ENCODE measurements at regions not wholly inside any gene's neighbourhood (a gene's known extent, or its start where the extent isn't known, plus 50 kb on each side); places are given as distances from the start of the nearest gene placed in this dataset.

DNA sequence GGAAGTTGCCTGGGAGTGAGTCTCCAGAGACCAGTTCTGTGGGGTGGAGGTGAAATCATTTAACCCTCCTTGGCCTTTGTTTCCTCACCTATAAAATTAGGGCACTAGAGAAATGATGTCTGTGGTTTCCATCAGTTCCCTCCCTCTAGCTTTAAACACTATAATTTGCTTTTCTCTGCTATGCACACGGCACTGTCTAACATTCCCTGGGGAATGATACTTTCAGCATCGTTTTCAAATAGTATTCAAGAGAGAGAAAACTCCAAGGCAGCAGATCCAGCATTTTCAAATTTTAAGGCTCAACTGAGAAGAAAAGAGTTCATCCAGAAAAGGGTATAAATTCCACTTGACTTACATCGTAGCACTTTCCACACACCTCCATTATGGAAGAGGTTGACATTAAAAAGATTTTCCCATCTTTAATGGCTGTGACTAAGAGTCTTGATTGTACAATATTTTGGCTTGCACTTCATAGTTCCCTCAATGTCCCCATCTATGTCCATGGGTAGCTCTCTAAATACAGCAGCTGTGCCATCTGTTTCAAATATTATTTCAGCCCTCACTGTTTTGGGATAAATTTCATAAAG lies 137.7 kb upstream of the ZPLD1 start:
- Histone ChIP-seq H3K4me1 (ENCODE audit: control insufficient read depth in 1 of 2, insufficient read depth in 2 of 2, low read depth in 1 of 2, low read length in 1 of 2) (no peaks in the 10 kb centered on the region), H3F3A (replicated peaks; ENCODE audit: insufficient read depth) (no peaks in the 10 kb centered on the region), H3K27ac (ENCODE audit: low read depth in 2 of 2, low read length in 1 of 2) (no peak overlapping the region), H3K36me3 (replicated peaks in 1 of 2; ENCODE audit: control insufficient read depth in 1 of 2, insufficient read depth in 2 of 2, low read length in 1 of 2) (no peaks in the 10 kb centered on the region), H3K9me2 (no peaks in the 10 kb centered on the region), H3K4me3 (ENCODE audit: low read depth in 2 of 2, low read length in 1 of 2) (no peak overlapping the region), H2AFZ (ENCODE audit: low read depth) (no peak overlapping the region), H3K9ac (no peak overlapping the region), H3K9me3 (no peaks in the 10 kb centered on the region), H4K20me1 (ENCODE audit: insufficient read depth) (no peaks in the 10 kb centered on the region), H3K4me2 (no peak overlapping the region), H3K27me3 (ENCODE audit: insufficient read depth) (no peaks in the 10 kb centered on the region), H3K79me2 (ENCODE audit: insufficient read depth) (no peaks in the 10 kb centered on the region)
- no peak for DNase-seq
- POLR2A ChIA-PET = no interaction called here
- CTCF ChIA-PET = no interaction called here
- no peak for TF ChIP-seq NRF1 (IDR thresholded peaks at IDR 0.05; ENCODE audit: low read depth, low read length)
- no peak for TF ChIP-seq YY1 (IDR thresholded peaks at IDR 0.05; ENCODE audit: low read depth)
- no peak for TF ChIP-seq CHD2 (IDR thresholded peaks at IDR 0.05; ENCODE audit: low read length, partially characterized antibody)
- no peak for TF ChIP-seq RCOR1 (IDR thresholded peaks at IDR 0.05; ENCODE audit: low read length)
- TF ChIP-seq SIN3A (IDR thresholded peaks at IDR 0.05; ENCODE audit: borderline replicate concordance, low read depth, low read length) = no peak
- TF ChIP-seq ZBTB33 (IDR thresholded peaks at IDR 0.05; ENCODE audit: borderline replicate concordance, low read depth) = no peak
- WGBS (ENCODE audit: low lambda C conversion rate) = 49% methylated on average over 3 of the region's 3 CpGs

GRCh38 chr3:102299125-102299877 lies 135.5 kb upstream of the ZPLD1 start:
- Histone ChIP-seq H3K9me3 (no peaks in the 10 kb centered on the region), H3K9ac (no peak overlapping the region), H3K27me3 (ENCODE audit: insufficient read depth) (no peaks in the 10 kb centered on the region), H3F3A (replicated peaks; ENCODE audit: insufficient read depth) (no peaks in the 10 kb centered on the region), H3K36me3 (replicated peaks in 1 of 2; ENCODE audit: control insufficient read depth in 1 of 2, insufficient read depth in 2 of 2, low read length in 1 of 2) (no peaks in the 10 kb centered on the region), H3K4me3 (ENCODE audit: low read depth in 2 of 2, low read length in 1 of 2) (no peak overlapping the region), H4K20me1 (ENCODE audit: insufficient read depth) (no peaks in the 10 kb centered on the region), H3K9me2 (no peaks in the 10 kb centered on the region), H3K27ac (ENCODE audit: low read depth in 2 of 2, low read length in 1 of 2) (no peak overlapping the region), H3K4me1 (ENCODE audit: control insufficient read depth in 1 of 2, insufficient read depth in 2 of 2, low read depth in 1 of 2, low read length in 1 of 2) (no peaks in the 10 kb centered on the region), H3K79me2 (ENCODE audit: insufficient read depth) (no peaks in the 10 kb centered on the region), H3K4me2 (no peak overlapping the region), H2AFZ (ENCODE audit: low read depth) (no peak overlapping the region)
- no peak for DNase-seq
- ChIA-PET POLR2A (no interaction called here), CTCF (interaction anchor here (1.3 kb wide), 1 partner anchor 70 kb away, joined by 3 read pairs; no protein-coding TSS in a partner anchor)
- WGBS (ENCODE audit: low lambda C conversion rate) = 56% methylated on average over 3 of the region's 3 CpGs
- no peak for TF ChIP-seq TCF12 (IDR thresholded peaks at IDR 0.05)
- no peak for TF ChIP-seq RFX5 (IDR thresholded peaks at IDR 0.05; ENCODE audit: low read length)
- no peak for TF ChIP-seq MXI1 (IDR thresholded peaks at IDR 0.05; ENCODE audit: low read depth, low read length)
- no peak for TF ChIP-seq REST (IDR thresholded peaks at IDR 0.05; ENCODE audit: low read depth, low read length)
- TF ChIP-seq IRF3 (IDR thresholded peaks at IDR 0.05; ENCODE audit: low read depth, low read length) = no peak
- no peak for TF ChIP-seq FOXJ3 (CRISPR knock-in tag; IDR thresholded peaks at IDR 0.05)
- TF ChIP-seq CHD2 (IDR thresholded peaks at IDR 0.05; ENCODE audit: low read length, partially characterized antibody) = no peak
- TF ChIP-seq GABPA (IDR thresholded peaks at IDR 0.05; ENCODE audit: low read depth) = no peak
- no peak for TF ChIP-seq GATA2 (CRISPR knock-in tag; IDR thresholded peaks at IDR 0.05)
- TF ChIP-seq MEF2A (IDR thresholded peaks at IDR 0.05; ENCODE audit: borderline replicate concordance, low read depth) = no peak
- TF ChIP-seq POLR2AphosphoS5 (IDR thresholded peaks at IDR 0.05; ENCODE audit: low read depth, low read length) = no peak
- no peak for TF ChIP-seq RXRA (IDR thresholded peaks at IDR 0.05; ENCODE audit: borderline replicate concordance, low read depth)
- TF ChIP-seq EZH2phosphoT487 (IDR thresholded peaks at IDR 0.05; ENCODE audit: borderline replicate concordance, low read depth) = no peak
- no peak for TF ChIP-seq FOSL2 (IDR thresholded peaks at IDR 0.05; ENCODE audit: borderline replicate concordance, low read depth)
- no peak for TF ChIP-seq NRF1 (IDR thresholded peaks at IDR 0.05; ENCODE audit: low read depth, low read length)
- no peak for TF ChIP-seq JUND (IDR thresholded peaks at IDR 0.05)
- no peak for TF ChIP-seq TAF1 (IDR thresholded peaks at IDR 0.05; ENCODE audit: borderline replicate concordance, low read depth, low read length)
